OCI-LY3 (cell line): ENCODE measurements at regions not wholly inside any gene's neighbourhood (a gene's known extent, or its start where the extent isn't known, plus 50 kb on each side); places are given as distances from the start of the nearest gene placed in this dataset.

Experiments
- H2AFZ ChIP-seq: fragments of 200-600, 300-600 bp; shearing (Covaris generic); 2 replicates; pipeline ENCODE4 v1.6.0; 2014; ENCODE audit warnings: antibody characterized with exemption, low read depth, low read length
- H3K27ac ChIP-seq: fragments of 200-600, 300-600 bp; sonication (generic); 2 replicates; pipeline ENCODE4 v1.5.1; 2014; ENCODE audit warnings: mild to moderate bottlenecking, low read length, moderate library complexity, mixed read lengths
- H3K27me3 ChIP-seq: fragments of 200-600, 300-600 bp; sonication (generic); 2 replicates; pipeline ENCODE4 v1.6.1; 2014; ENCODE audit warnings: low read depth, low read length, mixed read lengths
- H3K36me3 ChIP-seq: fragments of 200-600, 300-600 bp; sonication (generic); replicated peaks from 2 replicates; pipeline ENCODE3; 2014; ENCODE audit warnings: low read depth, low read length, mixed read lengths
- H3K4me1 ChIP-seq: fragments of 300-600, 200-600 bp; sonication (generic); 2 replicates; pipeline ENCODE4 v1.6.1; 2014; ENCODE audit warnings: low read length, mixed read lengths
- H3K4me2 ChIP-seq: fragments of 200-600, 300-600 bp; sonication (generic); 2 replicates; pipeline ENCODE4 v1.6.1; 2014; ENCODE audit warnings: low read length, mixed read lengths
- H3K4me3 ChIP-seq: fragments of 300-600, 200-600 bp; sonication (generic); 2 replicates; pipeline ENCODE4 v1.5.1; 2014; ENCODE audit warnings: antibody characterized with exemption, mild to moderate bottlenecking, low read length, moderate library complexity
- H3K79me2 ChIP-seq: fragments of 300-600, 200-600 bp; shearing (Covaris generic); 2 replicates; pipeline ENCODE4 v1.6.1; 2014; ENCODE audit warnings: mild to moderate bottlenecking, low read length, mixed read lengths
- H3K9ac ChIP-seq: fragments of 300-600, 200-600 bp; shearing (Covaris generic); 2 replicates; pipeline ENCODE4 v1.6.0; 2014; ENCODE audit warnings: mild to moderate bottlenecking, low read length, moderate library complexity
- H3K9me3 ChIP-seq: fragments of 200-600, 300-600 bp; shearing (Covaris generic); 2 replicates; pipeline ENCODE4 v1.6.1; 2014; ENCODE audit warnings: low read length, mixed read lengths; ENCODE audit not compliant: insufficient read depth
- H4K20me1 ChIP-seq: fragments of 200-600, 300-600 bp; sonication (generic); 2 replicates; pipeline ENCODE4 v1.6.1; 2016; ENCODE audit warnings: low read length, mixed read lengths; ENCODE audit not compliant: insufficient read depth
- CTCF ChIP-seq: fragments of 200-600, 300-600 bp; sonication (generic); IDR thresholded peaks from 2 replicates; pipeline ENCODE4 v1.5.1; 2014; ENCODE audit warnings: antibody characterized with exemption, low read length, low read depth
- EZH2phosphoT487 ChIP-seq: fragments of 200-600 bp; shearing (Covaris generic); IDR thresholded peaks from 2 replicates; pipeline ENCODE4 v1.6.1; 2018; ENCODE audit warnings: antibody characterized with exemption, mixed run types, low read depth

- no peak for TF ChIP-seq CTCF
- Histone ChIP-seq H3K9ac (no peak overlapping the region), H3K9me3 (no peaks in the 10 kb centered on the region)
Observed at GRCh38 chr12:34097213-34097612, 74.9 kb downstream of the ALG10 start.

GRCh38 chr12:34105392-34105933 is 83.2 kb downstream of the ALG10 start:
- TF ChIP-seq CTCF (no peak), EZH2phosphoT487 (no peak)
- H3K79me2 ChIP-seq: no peaks in the 10 kb centered on the region
- H3K4me2 ChIP-seq: no peak overlapping the region
- no peaks in the 10 kb centered on the region for H3K27me3 ChIP-seq
- no peak overlapping the region for H3K9ac ChIP-seq
- no peaks in the 10 kb centered on the region for H3K36me3 ChIP-seq
- H3K27ac ChIP-seq: no peak overlapping the region
- no peak overlapping the region for H3K4me3 ChIP-seq
- no peak overlapping the region for H2AFZ ChIP-seq
- H3K9me3 ChIP-seq: no peaks in the 10 kb centered on the region
- H3K4me1 ChIP-seq: no peaks in the 10 kb centered on the region
- no peaks in the 10 kb centered on the region for H4K20me1 ChIP-seq

More at GRCh38 chr12:34097213-34097612, 74.9 kb downstream of the ALG10 start:
- no peak overlapping the region for H3K4me2 ChIP-seq
- no peaks in the 10 kb centered on the region for H3K4me1 ChIP-seq
- no peaks in the 10 kb centered on the region for H3K79me2 ChIP-seq
- no peaks in the 10 kb centered on the region for H3K36me3 ChIP-seq
- H3K27me3 ChIP-seq: no peaks in the 10 kb centered on the region
- H2AFZ ChIP-seq: no peak overlapping the region
- no peaks in the 10 kb centered on the region for H4K20me1 ChIP-seq
- H3K27ac ChIP-seq: no peak overlapping the region
- no peak overlapping the region for H3K4me3 ChIP-seq

- H3K27me3 ChIP-seq: no peaks in the 10 kb centered on the region
- no peaks in the 10 kb centered on the region for H3K9me3 ChIP-seq
Observed at GRCh38 chr12:34106172-34106571, 83.9 kb downstream of the ALG10 start.

GRCh38 chr12:34107016-34107415 is 84.7 kb downstream of the ALG10 start:
- Histone ChIP-seq H3K9me3 (no peaks in the 10 kb centered on the region), H3K27me3 (no peaks in the 10 kb centered on the region), H2AFZ (no peak overlapping the region), H3K79me2 (no peaks in the 10 kb centered on the region), H3K4me1 (no peaks in the 10 kb centered on the region), H3K36me3 (no peaks in the 10 kb centered on the region), H3K4me2 (no peak overlapping the region), H3K9ac (no peak overlapping the region), H4K20me1 (no peaks in the 10 kb centered on the region), H3K4me3 (no peak overlapping the region), H3K27ac (no peak overlapping the region)
- TF ChIP-seq CTCF (no peak), EZH2phosphoT487 (no peak)

More at GRCh38 chr12:34106172-34106571, 83.9 kb downstream of the ALG10 start:
- no peaks in the 10 kb centered on the region for H3K79me2 ChIP-seq
- TF ChIP-seq CTCF (no peak), EZH2phosphoT487 (no peak)
- H2AFZ ChIP-seq: no peak overlapping the region
- no peaks in the 10 kb centered on the region for H4K20me1 ChIP-seq
- H3K9ac ChIP-seq: no peak overlapping the region
- H3K4me3 ChIP-seq: no peak overlapping the region
- no peak overlapping the region for H3K4me2 ChIP-seq
- no peaks in the 10 kb centered on the region for H3K36me3 ChIP-seq
- no peak overlapping the region for H3K27ac ChIP-seq
- H3K4me1 ChIP-seq: no peaks in the 10 kb centered on the region
